GM23248 (cell line): ENCODE measurements at regions not wholly inside any gene's neighbourhood (a gene's known extent, or its start where the extent isn't known, plus 50 kb on each side); places are given as distances from the start of the nearest gene placed in this dataset.

Experiments
- DNase-seq: peaks from one replicate; pipeline ENCODE4 v3.0.0-alpha.2; 2015
- H2AFZ ChIP-seq: fragments of 200-600 bp; sonication (generic); 2 replicates; pipeline ENCODE4 v1.6.1; 2016; ENCODE audit warnings: antibody characterized with exemption
- H3F3A ChIP-seq: fragments of 200-600 bp; sonication (generic); 2 replicates; pipeline ENCODE4 v1.6.1; 2016; ENCODE audit warnings: mild to moderate bottlenecking, antibody characterized with exemption, mixed run types; ENCODE audit not compliant: insufficient read depth
- H3K27ac ChIP-seq: fragments of 200-600 bp; sonication (generic); 2 replicates; pipeline ENCODE4 v1.5.1; 2016; ENCODE audit warnings: mild to moderate bottlenecking
- H3K27me3 ChIP-seq: fragments of 200-600 bp; sonication (generic); replicated peaks from 2 replicates; pipeline ENCODE4 v1.6.1; 2016; ENCODE audit warnings: mild to moderate bottlenecking; ENCODE audit not compliant: insufficient read depth
- H3K36me3 ChIP-seq: fragments of 200-600 bp; sonication (generic); 2 replicates; pipeline ENCODE4 v1.6.1; 2016; ENCODE audit warnings: low read depth, mild to moderate bottlenecking
- H3K4me1 ChIP-seq: fragments of 200-600 bp; sonication (generic); 2 replicates; pipeline ENCODE4 v1.6.1; 2016; ENCODE audit warnings: mild to moderate bottlenecking; ENCODE audit not compliant: insufficient read depth
- H3K4me2 ChIP-seq: fragments of 200-600 bp; sonication (generic); one replicate; pipeline ENCODE4 v1.6.1; 2016; ENCODE audit warnings: mild to moderate bottlenecking; ENCODE audit not compliant: unreplicated experiment
- H3K4me3 ChIP-seq: fragments of 200-600 bp; sonication (generic); 2 replicates; pipeline ENCODE4 v1.5.1; 2016; ENCODE audit warnings: mild to moderate bottlenecking
- H3K79me2 ChIP-seq: fragments of 200-600 bp; sonication (generic); 2 replicates; pipeline ENCODE4 v1.6.1; 2016; ENCODE audit warnings: mild to moderate bottlenecking; ENCODE audit not compliant: insufficient read depth
- H3K9ac ChIP-seq: fragments of 200-600 bp; sonication (generic); 2 replicates; pipeline ENCODE4 v1.6.1; 2016; ENCODE audit warnings: mild to moderate bottlenecking
- H3K9me2 ChIP-seq: fragments of 200-600 bp; sonication (generic); 2 replicates; pipeline ENCODE4 v1.6.1; 2016; ENCODE audit warnings: mixed run types, mild to moderate bottlenecking, moderate library complexity; ENCODE audit not compliant: insufficient read depth
- H3K9me3 ChIP-seq: fragments of 200-600 bp; sonication (generic); one replicate; pipeline ENCODE4 v1.6.1; 2017; ENCODE audit warnings: low read depth
- H4K20me1 ChIP-seq: fragments of 200-600 bp; sonication (generic); 2 replicates; pipeline ENCODE4 v1.6.0; 2016; ENCODE audit not compliant: insufficient read depth
- EZH2 ChIP-seq: fragments of 200-600 bp; sonication (generic); IDR thresholded peaks from 2 replicates; pipeline ENCODE4 v1.6.1; 2018; ENCODE audit warnings: antibody characterized with exemption, mild to moderate bottlenecking; ENCODE audit not compliant: insufficient read depth, poor library complexity, severe bottlenecking
- EZH2phosphoT487 ChIP-seq: fragments of 200-600 bp; sonication (generic); IDR thresholded peaks from 2 replicates; pipeline ENCODE4 v1.6.1; 2018; ENCODE audit warnings: antibody characterized with exemption, moderate library complexity, mild to moderate bottlenecking, low read depth; ENCODE audit not compliant: insufficient read depth
- WGBS, 2 experiments: methylation state at CpG; one replicate each; pipeline ENCODE4 v1.1.6; 2015 to 2017; ENCODE audit warnings: low lambda C conversion rate in 2 of 2, low coverage in 1 of 2; ENCODE audit errors: missing lambda C conversion rate in 2 of 2; 5-methylcytosine and 5-hydroxymethylcytosine counted together
- in situ Hi-C: fragments of 300-500 bp; cut with MboI; formaldehyde crosslinking; loops from 2 replicates; pipeline ENCODE4 v1.15.0; 2020

DNA sequence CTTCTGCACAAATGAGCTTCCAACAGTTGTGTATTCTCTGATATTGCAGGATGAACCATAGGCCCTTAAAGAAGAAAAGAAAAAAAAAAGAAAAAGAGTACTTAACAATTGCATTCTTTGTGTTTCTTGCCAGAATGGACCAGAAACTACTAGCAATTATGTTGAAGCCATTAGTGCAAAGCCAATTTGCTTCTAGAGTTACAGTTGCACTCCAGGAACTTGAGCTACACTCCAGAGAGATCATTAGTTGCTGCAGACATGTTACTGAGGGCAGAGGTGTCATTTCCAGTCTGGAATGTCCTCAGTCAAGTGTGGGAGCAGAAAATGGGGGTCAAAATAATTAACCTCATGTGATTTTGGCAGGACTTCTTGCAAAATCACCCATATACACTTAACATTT is 85.6 kb upstream of the CCL2 start:
- Histone ChIP-seq H3K9me3 (no peaks in the 10 kb centered on the region), H3K4me2 (no peak overlapping the region), H3K27me3 (peaks cover 21% of the 10 kb centered on the region), H3K4me3 (no peak overlapping the region), H3K4me1 (peaks cover 7% of the 10 kb centered on the region), H2AFZ (no peak overlapping the region), H3K79me2 (no peaks in the 10 kb centered on the region), H3F3A (no peaks in the 10 kb centered on the region), H3K27ac (no peak overlapping the region), H3K36me3 (no peaks in the 10 kb centered on the region), H3K9ac (no peak overlapping the region), H4K20me1 (no peaks in the 10 kb centered on the region), H3K9me2 (no peaks in the 10 kb centered on the region)
- TF ChIP-seq EZH2phosphoT487: no peak
- TF ChIP-seq EZH2: no peak
- DNase-seq: no peak
- in situ Hi-C loops: loop anchor here (10.0 kb wide), 1 partner anchor 385 kb away; no protein-coding TSS in a partner anchor

DNA sequence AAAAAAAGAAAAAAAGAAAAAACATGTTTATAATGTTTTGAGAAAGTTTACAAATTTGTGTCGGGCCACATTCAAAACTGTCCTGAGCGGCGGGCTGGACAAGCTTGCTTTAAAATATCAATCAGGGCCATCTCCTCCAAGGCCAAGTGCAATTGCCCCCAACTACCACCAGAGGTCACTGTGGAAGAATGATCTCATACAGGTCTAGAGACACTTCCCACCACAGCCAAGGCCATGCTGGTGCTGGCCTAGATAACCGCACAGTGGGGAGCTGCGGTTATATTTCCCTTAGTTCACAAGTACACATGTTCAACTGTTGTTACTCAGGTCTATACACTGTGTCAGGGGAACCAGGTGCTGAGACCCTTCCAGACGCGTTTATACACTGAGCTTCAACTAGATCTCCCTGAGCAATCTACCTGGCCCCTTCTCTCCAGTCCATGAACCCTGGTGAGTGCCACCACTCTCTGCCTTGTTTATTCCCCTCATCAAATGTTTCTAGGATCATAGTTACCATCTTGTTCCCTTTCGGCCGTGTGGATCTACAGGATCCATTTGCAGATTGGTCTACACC is 83.8 kb upstream of the CCL2 start:
- Histone ChIP-seq H3K4me1 (peaks cover 7% of the 10 kb centered on the region), H3F3A (no peaks in the 10 kb centered on the region), H3K9me3 (no peaks in the 10 kb centered on the region), H4K20me1 (no peaks in the 10 kb centered on the region), H2AFZ (no peak overlapping the region), H3K9me2 (no peaks in the 10 kb centered on the region), H3K4me3 (no peak overlapping the region), H3K79me2 (no peaks in the 10 kb centered on the region), H3K36me3 (no peaks in the 10 kb centered on the region), H3K9ac (no peak overlapping the region), H3K27me3 (peaks cover 18% of the 10 kb centered on the region; the same call in 1 of the 2 replicates), H3K4me2 (no peak overlapping the region), H3K27ac (no peak overlapping the region)
- TF ChIP-seq EZH2: no peak
- TF ChIP-seq EZH2phosphoT487: no peak
- 77 to 79% methylated on average over 9 of the region's 9 CpGs for WGBS, 2 experiments
- DNase-seq: peak; percentile 65
- in situ Hi-C loops: no loop called here

DNA sequence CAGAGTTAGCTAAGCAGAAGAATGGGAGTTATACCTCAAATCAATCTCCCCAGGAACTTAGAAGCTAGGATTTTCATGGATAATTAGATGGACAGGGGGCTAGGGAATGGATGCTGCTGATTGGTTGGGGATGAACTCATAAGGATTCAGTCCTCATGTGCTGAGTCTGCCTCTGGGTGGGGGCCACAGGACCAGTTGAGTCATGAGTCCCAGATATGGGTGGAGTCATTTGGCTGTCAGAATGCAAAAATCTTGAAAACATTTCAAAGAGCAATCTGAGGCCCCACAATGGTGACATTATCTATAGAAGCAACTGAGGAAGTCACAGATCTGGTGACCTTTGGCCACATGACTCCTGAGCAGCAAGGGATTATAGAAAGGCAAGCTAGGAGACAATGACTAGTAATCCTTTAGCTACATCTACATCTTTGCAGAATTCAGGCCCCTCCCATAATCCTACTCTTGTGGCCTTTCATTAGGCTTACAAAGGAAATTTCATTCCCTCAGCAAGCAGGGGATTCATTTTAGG is 82.6 kb upstream of the CCL2 start:
- Histone ChIP-seq H3K4me3 (no peak overlapping the region), H3K9me2 (no peaks in the 10 kb centered on the region), H4K20me1 (no peaks in the 10 kb centered on the region), H3K79me2 (no peaks in the 10 kb centered on the region), H3F3A (0 out of 2 replicates have a peak, but pooled peaks cover 5% of the 10 kb centered on the region), H3K4me2 (no peak overlapping the region), H3K4me1 (peaks cover 12% of the 10 kb centered on the region), H3K27ac (no peak overlapping the region), H3K36me3 (no peaks in the 10 kb centered on the region), H3K9ac (no peak overlapping the region), H3K27me3 (peaks cover 15% of the 10 kb centered on the region; the same call in 1 of the 2 replicates), H3K9me3 (no peaks in the 10 kb centered on the region), H2AFZ (no peak overlapping the region)
- peak; percentile 23 for DNase-seq
- in situ Hi-C loops: no loop called here
- TF ChIP-seq EZH2phosphoT487 (no peak), EZH2 (no peak)

DNA sequence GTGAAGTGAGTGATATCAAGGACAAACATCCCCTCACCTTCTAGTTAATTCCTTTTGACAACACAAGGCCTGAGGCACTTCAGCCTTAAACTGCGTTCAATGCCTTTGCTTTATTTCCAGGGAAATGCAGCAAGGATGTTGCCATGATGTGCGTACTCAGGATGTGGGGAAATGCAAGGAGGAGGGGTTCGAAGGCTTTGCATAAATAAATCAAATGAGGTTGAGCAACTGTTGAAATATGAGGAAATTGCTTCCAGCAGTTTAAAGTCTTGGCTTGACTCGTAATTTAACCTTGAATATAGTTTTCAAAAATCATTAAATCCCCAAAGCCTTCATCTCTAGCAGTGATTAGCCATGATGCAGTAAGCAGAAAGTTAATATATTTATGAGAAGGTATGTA is 81.8 kb upstream of the CCL2 start:
- Histone ChIP-seq H3K4me2 (no peak overlapping the region), H3K9me2 (no peaks in the 10 kb centered on the region), H2AFZ (no peak overlapping the region), H3K9ac (no peak overlapping the region), H3K79me2 (no peaks in the 10 kb centered on the region), H3K9me3 (no peaks in the 10 kb centered on the region), H3K4me3 (no peak overlapping the region), H3F3A (peaks cover 12% of the 10 kb centered on the region), H3K36me3 (no peaks in the 10 kb centered on the region), H3K27me3 (peaks cover 9% of the 10 kb centered on the region; the same call in 1 of the 2 replicates), H4K20me1 (no peaks in the 10 kb centered on the region), H3K4me1 (peaks cover 20% of the 10 kb centered on the region), H3K27ac (no peak overlapping the region)
- 0 out of 2 replicates have a peak, but pooled peaks have one; percentile 32 for TF ChIP-seq EZH2phosphoT487
- no peak for TF ChIP-seq EZH2
- in situ Hi-C loops: no loop called here
- 6 to 11% methylated on average over 4 of the region's 4 CpGs for WGBS, 2 experiments
- peak; percentile 58 for DNase-seq
